Activated gamma-delta T cell treated with Interleukin-2 at 50 U/mL for 16 hours (primary cell): ENCODE measurements at regions not wholly inside any gene's neighbourhood (a gene's known extent, or its start where the extent isn't known, plus 50 kb on each side); places are given as distances from the start of the nearest gene placed in this dataset.

Experiments used
- DNase-seq: peaks from one replicate; pipeline ENCODE4 v3.0.0-alpha.2; 2020

GRCh38 chr6:132977413-132977812 is 163.0 kb downstream of the RPS12 start:
- DNase-seq: no peak

- DNase-seq: no peak
Observed at GRCh38 chr6:132978685-132979084, 164.3 kb downstream of the RPS12 start.

- no peak for DNase-seq
Observed at GRCh38 chr6:132993738-132994137, 179.4 kb downstream of the RPS12 start.

- no peak for DNase-seq
Observed at GRCh38 chr6:132995009-132995408, 180.6 kb downstream of the RPS12 start.

GRCh38 chr6:132995432-132995831 is 181.1 kb downstream of the RPS12 start:
- DNase-seq: no peak

- DNase-seq: no peak
Observed at GRCh38 chr6:132998418-132998817, 184.0 kb downstream of the RPS12 start.

GRCh38 chr6:133001040-133001565 is 186.7 kb downstream of the RPS12 start:
- no peak for DNase-seq

- no peak for DNase-seq
Observed at GRCh38 chr6:133004304-133004884, 190.0 kb downstream of the RPS12 start.

- no peak for DNase-seq
Observed at GRCh38 chr6:133012774-133013173, 198.4 kb downstream of the RPS12 start.

GRCh38 chr6:133016631-133017030 is 202.3 kb downstream of the RPS12 start:
- no peak for DNase-seq

GRCh38 chr6:133017581-133017980 is 203.2 kb downstream of the RPS12 start:
- no peak for DNase-seq

GRCh38 chr6:133026705-133027104 is 212.3 kb downstream of the RPS12 start:
- no peak for DNase-seq

GRCh38 chr6:133033263-133033662 is 207.9 kb upstream of the EYA4 start:
- DNase-seq: no peak

GRCh38 chr6:133034509-133035206 is 206.5 kb upstream of the EYA4 start:
- DNase-seq: no peak

GRCh38 chr6:133040094-133040802 is 200.9 kb upstream of the EYA4 start:
- DNase-seq: no peak

- DNase-seq: no peak
Observed at GRCh38 chr6:133040803-133041419, 200.2 kb upstream of the EYA4 start.

GRCh38 chr6:133042550-133043120 is 198.5 kb upstream of the EYA4 start:
- no peak for DNase-seq

- no peak for DNase-seq
Observed at GRCh38 chr6:133046576-133046975, 194.6 kb upstream of the EYA4 start.

- DNase-seq: no peak
Observed at GRCh38 chr6:133047065-133047665, 194.0 kb upstream of the EYA4 start.

- no peak for DNase-seq
Observed at GRCh38 chr6:133047706-133048105, 193.5 kb upstream of the EYA4 start.

- no peak for DNase-seq
Observed at GRCh38 chr6:133051240-133051639, 189.9 kb upstream of the EYA4 start.

GRCh38 chr6:133052465-133052864 is 188.7 kb upstream of the EYA4 start:
- DNase-seq: no peak
